ENCODE measurements at regions not wholly inside any gene's neighbourhood (a gene's known extent, or its start where the extent isn't known, plus 50 kb on each side); places are given as distances from the start of the nearest gene placed in this dataset.

GRCh38 chr6:6508643-6509042 lies 79.9 kb upstream of the LY86 start:
- TF ChIP-seq CTCF (IDR thresholded peaks at IDR 0.05 in 8 of 11, conservative IDR thresholded peaks at IDR 0.05 in 3 of 11) (no peak), POLR2A (IDR thresholded peaks at IDR 0.05) (no peak)
